BJ (cell line): ENCODE measurements at regions not wholly inside any gene's neighbourhood (a gene's known extent, or its start where the extent isn't known, plus 50 kb on each side); places are given as distances from the start of the nearest gene placed in this dataset.

Experiments
- CTCF ChIA-PET: fragments of 350-600 bp; formaldehyde crosslinking; extraction: SDS; loops from one replicate; lab custom pipeline; 2021; ENCODE audit warnings: antibody characterized with exemption, inconsistent platforms; lab: Yijun Ruan, JAX
- POLR2A ChIA-PET: fragments of 300-600 bp; sonication (Branson Sonifier 250); formaldehyde crosslinking; extraction: SDS; loops from one replicate; lab custom pipeline; 2021; ENCODE audit warnings: antibody characterized with exemption; lab: Charles Lee
- DNase-seq: peaks from one replicate; pipeline ENCODE4 v3.0.0-alpha.2; 2011; ENCODE audit warnings: low read depth
- H3K27me3 ChIP-seq: 2 replicates; pipeline ENCODE4 v1.6.0; 2011; ENCODE audit warnings: low read length; ENCODE audit not compliant: control insufficient read depth, insufficient read depth
- H3K36me3 ChIP-seq: 2 replicates; pipeline ENCODE4 v1.5.1; 2011; ENCODE audit warnings: low read length; ENCODE audit not compliant: control insufficient read depth, insufficient read depth
- H3K4me3 ChIP-seq: 2 replicates; pipeline ENCODE4 v1.5.1; 2011; ENCODE audit warnings: low read depth, mild to moderate bottlenecking, control low read depth, low read length
- TF ChIP-seq, protein P1 (sequence below): IDR thresholded peaks from 2 replicates; pipeline ENCODE4 v1.5.1; 2011; ENCODE audit warnings: low read depth, mild to moderate bottlenecking, control low read depth, inconsistent platforms, low read length, moderate library complexity; ENCODE audit not compliant: insufficient read depth

- TF ChIP-seq, protein P1, sequence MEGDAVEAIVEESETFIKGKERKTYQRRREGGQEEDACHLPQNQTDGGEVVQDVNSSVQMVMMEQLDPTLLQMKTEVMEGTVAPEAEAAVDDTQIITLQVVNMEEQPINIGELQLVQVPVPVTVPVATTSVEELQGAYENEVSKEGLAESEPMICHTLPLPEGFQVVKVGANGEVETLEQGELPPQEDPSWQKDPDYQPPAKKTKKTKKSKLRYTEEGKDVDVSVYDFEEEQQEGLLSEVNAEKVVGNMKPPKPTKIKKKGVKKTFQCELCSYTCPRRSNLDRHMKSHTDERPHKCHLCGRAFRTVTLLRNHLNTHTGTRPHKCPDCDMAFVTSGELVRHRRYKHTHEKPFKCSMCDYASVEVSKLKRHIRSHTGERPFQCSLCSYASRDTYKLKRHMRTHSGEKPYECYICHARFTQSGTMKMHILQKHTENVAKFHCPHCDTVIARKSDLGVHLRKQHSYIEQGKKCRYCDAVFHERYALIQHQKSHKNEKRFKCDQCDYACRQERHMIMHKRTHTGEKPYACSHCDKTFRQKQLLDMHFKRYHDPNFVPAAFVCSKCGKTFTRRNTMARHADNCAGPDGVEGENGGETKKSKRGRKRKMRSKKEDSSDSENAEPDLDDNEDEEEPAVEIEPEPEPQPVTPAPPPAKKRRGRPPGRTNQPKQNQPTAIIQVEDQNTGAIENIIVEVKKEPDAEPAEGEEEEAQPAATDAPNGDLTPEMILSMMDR, result no peak
- Histone ChIP-seq H3K27me3 (no peaks in the 10 kb centered on the region), H3K36me3 (no peaks in the 10 kb centered on the region), H3K4me3 (no peak overlapping the region)
- POLR2A ChIA-PET, result no interaction called here
- no peak for DNase-seq
- CTCF ChIA-PET, result no interaction called here
Measured at GRCh38 chr9:119781886-119782285, 412.7 kb upstream of the BRINP1 start.

DNA sequence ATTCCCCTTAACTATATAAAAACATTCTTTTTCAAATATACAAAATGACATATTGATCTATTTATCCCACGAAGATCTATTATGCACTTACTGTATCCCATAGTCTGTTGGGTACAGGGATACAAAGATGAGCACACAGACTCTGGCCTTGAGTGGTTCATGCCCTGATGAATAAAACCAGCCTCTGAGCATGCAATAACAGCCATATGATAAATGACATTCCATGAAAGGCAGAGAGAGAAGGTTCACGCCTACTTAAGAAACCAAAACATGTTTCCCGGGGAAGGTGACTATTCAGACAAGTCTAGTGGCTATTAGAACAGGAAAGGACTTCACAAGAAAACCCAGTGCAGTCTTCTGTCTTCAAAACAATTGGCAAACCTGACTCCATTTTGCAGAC is 406.2 kb upstream of the BRINP1 start:
- ChIA-PET POLR2A (no interaction called here), CTCF (no interaction called here)
- no peaks in the 10 kb centered on the region for H3K36me3 ChIP-seq
- no peaks in the 10 kb centered on the region for H3K27me3 ChIP-seq
- no peak for DNase-seq
- TF ChIP-seq, protein P1, result no peak
- no peak overlapping the region for H3K4me3 ChIP-seq

- no peak overlapping the region for H3K4me3 ChIP-seq
- POLR2A ChIA-PET, result no interaction called here
- H3K27me3 ChIP-seq, result no peaks in the 10 kb centered on the region
- DNase-seq, result no peak
- no peaks in the 10 kb centered on the region for H3K36me3 ChIP-seq
- CTCF ChIA-PET, result no interaction called here
- TF ChIP-seq, protein P1, result no peak
Measured at GRCh38 chr9:119773823-119774222, 404.6 kb upstream of the BRINP1 start.

GRCh38 chr9:119771341-119771740 is 402.1 kb upstream of the BRINP1 start:
- H3K27me3 ChIP-seq, result no peaks in the 10 kb centered on the region
- TF ChIP-seq, protein P1, result no peak
- no peaks in the 10 kb centered on the region for H3K36me3 ChIP-seq
- ChIA-PET POLR2A (no interaction called here), CTCF (no interaction called here)
- H3K4me3 ChIP-seq, result no peak overlapping the region
- DNase-seq, result no peak

GRCh38 chr9:119768266-119768665 is 399.0 kb upstream of the BRINP1 start:
- no peak for DNase-seq
- ChIA-PET CTCF (no interaction called here), POLR2A (no interaction called here)
- Histone ChIP-seq H3K4me3 (no peak overlapping the region), H3K36me3 (no peaks in the 10 kb centered on the region), H3K27me3 (no peaks in the 10 kb centered on the region)
- TF ChIP-seq, protein P1, result no peak
